ENCODE measurements at regions not wholly inside any gene's neighbourhood (a gene's known extent, or its start where the extent isn't known, plus 50 kb on each side); places are given as distances from the start of the nearest gene placed in this dataset.

- Histone ChIP-seq H3K27ac (ENCODE audit: low read length) (no peak overlapping the region), H3K27me3 (ENCODE audit: insufficient read depth, low read depth, low read length) (no peaks in the 10 kb centered on the region), H3K4me3 (ENCODE audit: low read length) (no peak overlapping the region), H3K9ac (ENCODE audit: low read length) (no peak overlapping the region), H3F3A (ENCODE audit: insufficient read depth, low read length, poor library complexity, severe bottlenecking) (no peaks in the 10 kb centered on the region), H3K4me2 (ENCODE audit: low read length) (no peak overlapping the region), H3K79me2 (replicated peaks; ENCODE audit: insufficient read depth, low read length) (no peaks in the 10 kb centered on the region), H3K9me3 (ENCODE audit: low read length) (no peaks in the 10 kb centered on the region), H3K9me2 (ENCODE audit: insufficient read depth, low read length) (no peaks in the 10 kb centered on the region), H3K36me3 (ENCODE audit: insufficient read depth, low read length) (no peaks in the 10 kb centered on the region), H2AFZ (ENCODE audit: low read depth, low read length) (no peak overlapping the region), H4K20me1 (ENCODE audit: insufficient read depth) (no peaks in the 10 kb centered on the region)
- TF ChIP-seq MXI1 (conservative IDR thresholded peaks at IDR 0.05; ENCODE audit: poor library complexity, severe bottlenecking): no peak
- no peak for TF ChIP-seq RAD21 (conservative IDR thresholded peaks at IDR 0.05)
- TF ChIP-seq EZH2 (IDR thresholded peaks at IDR 0.05; ENCODE audit: borderline replicate concordance, insufficient read depth, low read length, poor library complexity, severe bottlenecking): no peak
- TF ChIP-seq SMC3 (conservative IDR thresholded peaks at IDR 0.05; ENCODE audit: poor library complexity): no peak
- no peak for TF ChIP-seq EP300 (conservative IDR thresholded peaks at IDR 0.05; ENCODE audit: poor library complexity, severe bottlenecking)
- no peak for TF ChIP-seq TAF1 (IDR thresholded peaks at IDR 0.05; ENCODE audit: low read depth)
- no peak for TF ChIP-seq CTCF (IDR thresholded peaks at IDR 0.05; ENCODE audit: poor library complexity, severe bottlenecking)
- TF ChIP-seq POLR2AphosphoS5 (IDR thresholded peaks at IDR 0.05): no peak
- TF ChIP-seq REST (IDR thresholded peaks at IDR 0.05; ENCODE audit: borderline replicate concordance): no peak
Observed at GRCh38 chr2:180927030-180927686, 53.2 kb upstream of the UBE2E3 start.

GRCh38 chr2:180925700-180926099 lies 54.7 kb upstream of the UBE2E3 start:
- H3K27me3 ChIP-seq (ENCODE audit: insufficient read depth, low read depth, low read length): no peaks in the 10 kb centered on the region
- H3K9me2 ChIP-seq (ENCODE audit: insufficient read depth, low read length): no peaks in the 10 kb centered on the region
- H3K9me3 ChIP-seq (ENCODE audit: low read length): no peaks in the 10 kb centered on the region
- no peak overlapping the region for H3K4me3 ChIP-seq (ENCODE audit: low read length)
- no peak overlapping the region for H3K9ac ChIP-seq (ENCODE audit: low read length)
- H3F3A ChIP-seq (ENCODE audit: insufficient read depth, low read length, poor library complexity, severe bottlenecking): no peaks in the 10 kb centered on the region
- no peak overlapping the region for H2AFZ ChIP-seq (ENCODE audit: low read depth, low read length)
- H4K20me1 ChIP-seq (ENCODE audit: insufficient read depth): no peaks in the 10 kb centered on the region
- H3K79me2 ChIP-seq (replicated peaks; ENCODE audit: insufficient read depth, low read length): no peaks in the 10 kb centered on the region
- H3K4me2 ChIP-seq (ENCODE audit: low read length): no peak overlapping the region
- no peak overlapping the region for H3K27ac ChIP-seq (ENCODE audit: low read length)
- H3K36me3 ChIP-seq (ENCODE audit: insufficient read depth, low read length): no peaks in the 10 kb centered on the region
- TF ChIP-seq RAD21 (conservative IDR thresholded peaks at IDR 0.05): no peak
- no peak for TF ChIP-seq MXI1 (conservative IDR thresholded peaks at IDR 0.05; ENCODE audit: poor library complexity, severe bottlenecking)
- TF ChIP-seq SMC3 (conservative IDR thresholded peaks at IDR 0.05; ENCODE audit: poor library complexity): no peak
- no peak for TF ChIP-seq TAF1 (IDR thresholded peaks at IDR 0.05; ENCODE audit: low read depth)
- TF ChIP-seq REST (IDR thresholded peaks at IDR 0.05; ENCODE audit: borderline replicate concordance): no peak
- no peak for TF ChIP-seq EP300 (conservative IDR thresholded peaks at IDR 0.05; ENCODE audit: poor library complexity, severe bottlenecking)
- no peak for TF ChIP-seq POLR2AphosphoS5 (IDR thresholded peaks at IDR 0.05)
- no peak for TF ChIP-seq CTCF (IDR thresholded peaks at IDR 0.05; ENCODE audit: poor library complexity, severe bottlenecking)
- TF ChIP-seq EZH2 (IDR thresholded peaks at IDR 0.05; ENCODE audit: borderline replicate concordance, insufficient read depth, low read length, poor library complexity, severe bottlenecking): no peak

Measured in neural cell (in vitro differentiated cells).